Type B pancreatic cell (in vitro differentiated cells): ENCODE measurements at regions not wholly inside any gene's neighbourhood (a gene's known extent, or its start where the extent isn't known, plus 50 kb on each side); places are given as distances from the start of the nearest gene placed in this dataset.
"Not testable (repeated sequence)": the region's sequence is repeated elsewhere in the genome, so short reads cannot be mapped to it uniquely, and the experiment has no call there.

ENCODE experiments used
- DNase-seq: peaks from one replicate; pipeline ENCODE4 v3.0.0; 2021; ENCODE audit warnings: mixed read lengths; ENCODE audit not compliant: unreplicated experiment; ENCODE audit errors: extremely low spot score
- H3K27ac Mint-ChIP-seq: 2 replicates; pipeline ENCODE4 v1.8.0; 2021; ENCODE audit warnings: mild to moderate bottlenecking, mixed read lengths
- H3K27me3 Mint-ChIP-seq: 2 replicates; pipeline ENCODE4 v1.8.0; 2021; ENCODE audit warnings: mixed read lengths
- H3K36me3 Mint-ChIP-seq: 2 replicates; pipeline ENCODE4 v1.8.0; 2021; ENCODE audit warnings: mixed read lengths
- H3K4me1 Mint-ChIP-seq: one replicate; pipeline ENCODE4 v1.8.0; 2021; ENCODE audit warnings: mixed read lengths; ENCODE audit not compliant: unreplicated experiment
- H3K4me3 Mint-ChIP-seq: 2 replicates; pipeline ENCODE4 v1.8.0; 2021; ENCODE audit warnings: mild to moderate bottlenecking, mixed read lengths
- H3K9me3 Mint-ChIP-seq: 2 replicates; pipeline ENCODE4 v1.8.0; 2021; ENCODE audit warnings: mixed read lengths
- CTCF ChIP-seq: fragments of 200-600 bp; sonication (generic); conservative IDR thresholded peaks from 2 replicates; pipeline ENCODE4 v1.5.0; 2021; ENCODE audit warnings: antibody characterized with exemption, mild to moderate bottlenecking

DNA sequence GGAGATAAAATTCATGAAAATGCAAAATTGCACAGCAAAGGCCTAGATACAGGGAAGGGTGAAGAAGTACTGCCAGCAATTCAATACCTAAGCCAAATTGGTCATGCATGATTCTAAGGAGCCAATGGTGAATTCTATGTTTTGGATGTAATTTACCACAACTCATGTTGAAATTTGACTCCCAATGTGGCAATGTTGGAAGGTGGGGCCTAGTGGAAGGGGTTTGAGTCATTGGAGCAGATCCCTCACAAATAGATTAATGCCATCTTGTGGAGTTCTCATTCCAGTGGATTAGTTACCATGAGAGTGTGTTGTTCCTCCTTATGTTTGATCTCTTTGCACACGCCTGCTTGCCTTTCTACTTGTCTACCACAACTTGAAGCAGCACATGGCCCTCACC, 194.0 kb upstream of the ALG10 start:
- H3K4me3 Mint-ChIP-seq = no peak overlapping the region
- no peaks in the 10 kb centered on the region for H3K36me3 Mint-ChIP-seq
- H3K9me3 Mint-ChIP-seq = no peaks in the 10 kb centered on the region
- H3K27me3 Mint-ChIP-seq = no peaks in the 10 kb centered on the region
- TF ChIP-seq CTCF = no peak
- H3K4me1 Mint-ChIP-seq = no peaks in the 10 kb centered on the region
- H3K27ac Mint-ChIP-seq = no peak overlapping the region
- DNase-seq = no peak

GRCh38 chr12:33830070-33830469, 192.2 kb upstream of the ALG10 start:
- TF ChIP-seq CTCF = no peak
- no peak overlapping the region for H3K27ac Mint-ChIP-seq
- no peak for DNase-seq
- H3K27me3 Mint-ChIP-seq = no peaks in the 10 kb centered on the region
- no peaks in the 10 kb centered on the region for H3K4me1 Mint-ChIP-seq
- H3K9me3 Mint-ChIP-seq = no peaks in the 10 kb centered on the region
- no peak overlapping the region for H3K4me3 Mint-ChIP-seq
- H3K36me3 Mint-ChIP-seq = no peaks in the 10 kb centered on the region

- Mint-ChIP-seq H3K27me3 (no peaks in the 10 kb centered on the region), H3K36me3 (no peaks in the 10 kb centered on the region), H3K9me3 (no peaks in the 10 kb centered on the region), H3K4me1 (no peaks in the 10 kb centered on the region), H3K27ac (no peak overlapping the region), H3K4me3 (no peak overlapping the region)
- DNase-seq = no peak
- no peak for TF ChIP-seq CTCF
These were observed 189.4 kb upstream of the ALG10 start for GRCh38 chr12:33832900-33833299.

DNA sequence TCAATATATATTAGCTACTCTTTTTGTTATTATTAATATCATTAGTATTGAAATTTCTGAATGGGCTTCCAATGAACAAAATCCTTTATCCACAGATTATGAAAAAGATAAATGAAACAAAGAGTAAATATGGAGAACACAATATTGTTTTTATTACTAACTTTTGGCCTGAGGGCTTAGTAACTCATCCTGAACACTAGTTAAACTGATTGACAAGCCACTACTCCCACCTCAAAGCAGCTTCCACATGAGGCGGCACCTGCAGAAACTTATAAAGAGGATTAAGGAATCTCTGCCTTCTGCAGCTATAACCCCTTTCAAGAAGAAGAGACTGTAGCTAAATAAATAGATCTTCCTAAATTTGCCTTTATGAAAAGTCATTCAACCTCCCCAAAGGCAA, 187.6 kb upstream of the ALG10 start:
- DNase-seq = no peak
- Mint-ChIP-seq H3K27me3 (no peaks in the 10 kb centered on the region), H3K4me3 (no peak overlapping the region), H3K36me3 (no peaks in the 10 kb centered on the region), H3K9me3 (no peaks in the 10 kb centered on the region), H3K4me1 (no peaks in the 10 kb centered on the region), H3K27ac (no peak overlapping the region)
- no peak for TF ChIP-seq CTCF

DNA sequence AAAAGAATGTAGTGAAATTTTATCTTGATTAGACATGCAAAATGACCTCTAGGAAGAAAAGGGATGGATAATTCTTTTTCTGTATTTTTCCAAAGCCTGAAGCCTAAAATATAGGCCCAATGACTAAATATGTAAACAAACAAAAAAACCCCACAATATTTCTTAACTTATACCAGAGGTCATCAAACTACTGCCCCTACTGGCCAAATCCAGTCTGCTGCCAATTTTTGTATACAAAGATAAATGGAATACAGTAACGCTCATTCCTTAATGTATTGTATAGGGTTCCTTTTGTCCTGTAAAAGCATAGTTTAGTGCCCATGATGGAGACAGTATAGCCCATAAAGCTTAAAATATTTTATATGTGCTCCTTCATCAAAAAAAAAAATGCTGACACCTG, 145.7 kb upstream of the ALG10 start:
- Mint-ChIP-seq H3K9me3 (no peaks in the 10 kb centered on the region), H3K27me3 (no peaks in the 10 kb centered on the region), H3K4me3 (no peak overlapping the region), H3K27ac (no peak overlapping the region), H3K4me1 (no peaks in the 10 kb centered on the region), H3K36me3 (no peaks in the 10 kb centered on the region)
- TF ChIP-seq CTCF = peak; percentile 53
- no peak for DNase-seq

DNA sequence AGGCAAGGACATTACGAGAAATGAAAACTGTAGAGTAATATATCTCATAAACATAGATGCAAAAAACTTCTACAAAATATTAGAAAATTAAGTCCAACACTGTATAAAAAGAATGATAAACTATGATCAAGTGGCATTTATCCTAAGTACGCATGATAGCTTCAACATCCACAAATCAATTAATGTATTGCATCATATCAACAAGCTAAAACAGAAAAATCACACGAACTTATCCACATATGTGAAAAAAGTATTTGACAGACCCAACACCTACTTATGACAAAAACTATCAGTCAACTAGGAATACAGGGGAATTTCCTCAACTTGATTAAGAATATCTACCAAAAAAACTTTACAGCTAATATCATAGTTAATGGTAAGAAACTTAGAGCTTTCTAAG, 129.9 kb upstream of the ALG10 start:
- H3K27ac Mint-ChIP-seq = no peak overlapping the region
- H3K9me3 Mint-ChIP-seq = no peaks in the 10 kb centered on the region
- H3K4me3 Mint-ChIP-seq = no peak overlapping the region
- DNase-seq = no peak
- H3K27me3 Mint-ChIP-seq = no peaks in the 10 kb centered on the region
- H3K36me3 Mint-ChIP-seq = no peaks in the 10 kb centered on the region
- no peak for TF ChIP-seq CTCF
- no peaks in the 10 kb centered on the region for H3K4me1 Mint-ChIP-seq

- H3K27me3 Mint-ChIP-seq, H3K36me3 Mint-ChIP-seq, DNase-seq, H3K27ac Mint-ChIP-seq, H3K9me3 Mint-ChIP-seq, H3K4me3 Mint-ChIP-seq, H3K4me1 Mint-ChIP-seq: not testable (repeated sequence)
These were observed 101.8 kb upstream of the ALG10 start for GRCh38 chr12:33920460-33920859.
